ENCODE measurements at regions not wholly inside any gene's neighbourhood (a gene's known extent, or its start where the extent isn't known, plus 50 kb on each side); places are given as distances from the start of the nearest gene placed in this dataset.

DNA sequence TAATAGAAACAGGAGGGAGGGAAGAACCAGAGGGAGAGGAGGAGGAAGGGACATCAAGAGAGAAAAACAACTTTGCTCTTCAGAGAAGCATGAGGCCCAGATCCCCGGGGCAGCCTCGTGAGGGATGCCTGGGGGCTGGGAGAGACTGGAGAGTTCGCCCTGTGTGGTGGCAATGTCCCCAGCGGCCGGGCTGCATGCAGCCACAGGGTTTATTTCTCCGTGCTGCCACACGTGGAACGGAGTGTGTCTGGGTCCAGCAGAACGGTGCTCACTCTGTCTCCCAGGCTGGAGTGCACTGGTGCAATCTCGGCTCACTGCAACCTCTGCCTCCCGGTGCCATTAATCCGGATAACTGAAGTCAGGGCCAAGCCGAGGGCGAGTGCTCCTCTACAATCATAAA is 257.7 kb downstream of the ACTR3B start:
- in situ Hi-C loops (cut with MboI; ENCODE audit: low sequenced_read_pairs, unreplicated experiment): no loop called here
- TF ChIP-seq CTCF (IDR thresholded peaks at IDR 0.05; ENCODE audit: borderline replicate concordance, control extremely low read depth, extremely low read depth, insufficient read depth, missing control alignments): no peak
- no peak for DNase-seq (ENCODE audit: low spot score)

DNA sequence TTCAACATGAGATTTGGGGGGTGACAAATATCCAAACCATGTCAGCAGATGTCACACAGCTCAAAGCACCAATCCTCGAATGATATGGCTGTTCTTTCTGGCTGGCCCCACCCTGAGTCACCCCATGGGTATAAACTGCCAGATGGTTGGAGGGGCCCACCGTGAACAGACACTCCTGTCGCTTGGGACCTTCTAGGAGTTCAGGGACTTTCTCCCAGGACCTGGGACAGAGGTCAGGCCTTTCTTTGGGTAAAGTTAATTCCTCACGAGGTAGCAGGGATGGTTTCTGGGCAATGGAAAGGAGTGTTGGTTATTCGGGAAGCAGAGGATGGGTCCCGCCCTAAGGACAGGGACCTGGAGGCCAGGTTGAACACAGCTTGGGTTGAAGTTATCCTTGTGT is 262.0 kb downstream of the ACTR3B start:
- DNase-seq (ENCODE audit: low spot score): no peak
- no peak for TF ChIP-seq CTCF (IDR thresholded peaks at IDR 0.05; ENCODE audit: borderline replicate concordance, control extremely low read depth, extremely low read depth, insufficient read depth, missing control alignments)
- in situ Hi-C loops (cut with MboI; ENCODE audit: low sequenced_read_pairs, unreplicated experiment): no loop called here

- in situ Hi-C loops (cut with MboI; ENCODE audit: low sequenced_read_pairs, unreplicated experiment): no loop called here
- no peak for DNase-seq (ENCODE audit: low spot score)
These were observed 263.1 kb downstream of the ACTR3B start for GRCh38 chr7:153022475-153023193.

GRCh38 chr7:153023194-153023592 is 263.6 kb downstream of the ACTR3B start:
- no peak for DNase-seq (ENCODE audit: low spot score)
- TF ChIP-seq CTCF (IDR thresholded peaks at IDR 0.05; ENCODE audit: borderline replicate concordance, control extremely low read depth, extremely low read depth, insufficient read depth, missing control alignments): no peak
- in situ Hi-C loops (cut with MboI; ENCODE audit: low sequenced_read_pairs, unreplicated experiment): no loop called here

More at GRCh38 chr7:153022475-153023193, 263.1 kb downstream of the ACTR3B start:
- TF ChIP-seq CTCF (IDR thresholded peaks at IDR 0.05; ENCODE audit: borderline replicate concordance, control extremely low read depth, extremely low read depth, insufficient read depth, missing control alignments): no peak

DNA sequence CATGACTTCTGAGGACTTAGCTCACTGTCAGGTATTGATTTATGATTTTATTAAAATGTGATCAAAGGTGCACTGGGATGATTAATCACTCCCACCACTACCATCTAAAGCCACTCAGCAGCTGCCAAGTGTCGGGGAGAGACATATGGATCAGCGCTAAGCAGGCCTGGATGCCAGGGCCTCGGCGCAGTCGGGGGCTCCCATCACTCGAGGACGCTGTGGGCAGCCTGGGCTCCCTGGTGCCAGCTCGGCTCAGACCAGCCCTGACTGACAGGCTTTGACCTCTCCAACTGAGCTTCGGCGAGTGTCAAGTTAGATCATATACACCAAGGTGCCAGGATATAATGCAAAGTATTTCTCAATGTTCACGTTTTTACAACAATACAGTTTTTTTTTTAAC is 267.7 kb downstream of the ACTR3B start:
- TF ChIP-seq CTCF (IDR thresholded peaks at IDR 0.05; ENCODE audit: borderline replicate concordance, control extremely low read depth, extremely low read depth, insufficient read depth, missing control alignments): no peak

GRCh38 chr7:153027904-153028303 is 268.4 kb downstream of the ACTR3B start:
- TF ChIP-seq CTCF (IDR thresholded peaks at IDR 0.05; ENCODE audit: borderline replicate concordance, control extremely low read depth, extremely low read depth, insufficient read depth, missing control alignments): no peak
- in situ Hi-C loops (cut with MboI; ENCODE audit: low sequenced_read_pairs, unreplicated experiment): no loop called here
- DNase-seq (ENCODE audit: low spot score): no peak

More for the DNA sequence above, 267.7 kb downstream of the ACTR3B start:
- in situ Hi-C loops (cut with MboI; ENCODE audit: low sequenced_read_pairs, unreplicated experiment): no loop called here
- DNase-seq (ENCODE audit: low spot score): no peak
